GM12878 (cell line): ENCODE measurements at regions not wholly inside any gene's neighbourhood (a gene's known extent, or its start where the extent isn't known, plus 50 kb on each side); places are given as distances from the start of the nearest gene placed in this dataset.

ENCODE experiments used
- EZH2 ChIP-seq: IDR thresholded peaks from 2 replicates; pipeline ENCODE4 v1.6.1; 2012; ENCODE audit warnings: low read depth, mild to moderate bottlenecking, control low read depth, inconsistent platforms, low read length, borderline replicate concordance; ENCODE audit not compliant: control insufficient read depth
- MTA3 ChIP-seq: IDR thresholded peaks from 2 replicates; pipeline ENCODE4 v1.6.1; 2012; ENCODE audit warnings: low read length, inconsistent platforms, borderline replicate concordance
- RAD51 ChIP-seq: fragments of 450-650 bp; IDR thresholded peaks from 2 replicates; pipeline ENCODE4 v1.6.1; 2016; ENCODE audit warnings: moderate library complexity, mild to moderate bottlenecking, inconsistent platforms
- TAF1 ChIP-seq: IDR thresholded peaks from 2 replicates; pipeline ENCODE4 v1.6.1; 2011; ENCODE audit warnings: mild to moderate bottlenecking, low read depth, low read length, borderline replicate concordance
- TF ChIP-seq, protein P1 (sequence below): fragments of 450-650 bp; IDR thresholded peaks from 2 replicates; pipeline ENCODE4 v1.6.1; 2016; ENCODE audit warnings: mild to moderate bottlenecking

DNA sequence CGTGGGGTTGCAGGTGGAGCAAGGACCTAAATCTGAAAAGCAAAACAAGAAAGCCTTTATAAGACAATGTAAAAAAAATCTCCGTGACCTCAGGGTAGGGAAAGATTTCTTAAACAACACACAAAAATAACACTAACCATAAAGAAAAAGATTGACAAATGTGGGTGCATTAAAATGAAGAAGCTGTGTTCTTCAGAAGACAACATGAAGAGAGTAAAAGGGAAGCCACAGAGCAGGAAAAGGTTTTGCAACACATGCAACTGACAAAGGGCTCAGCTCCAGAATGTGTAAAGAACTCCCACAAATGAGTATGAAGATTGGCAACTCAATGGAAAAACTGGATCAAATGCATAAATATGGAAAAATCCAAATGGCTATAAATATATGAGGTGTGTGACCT, 74.2 kb downstream of the MAGEF1 start:
- TF ChIP-seq MTA3 (no peak), EZH2 (no peak), TAF1 (no peak), RAD51 (no peak)
- TF ChIP-seq, protein P1, sequence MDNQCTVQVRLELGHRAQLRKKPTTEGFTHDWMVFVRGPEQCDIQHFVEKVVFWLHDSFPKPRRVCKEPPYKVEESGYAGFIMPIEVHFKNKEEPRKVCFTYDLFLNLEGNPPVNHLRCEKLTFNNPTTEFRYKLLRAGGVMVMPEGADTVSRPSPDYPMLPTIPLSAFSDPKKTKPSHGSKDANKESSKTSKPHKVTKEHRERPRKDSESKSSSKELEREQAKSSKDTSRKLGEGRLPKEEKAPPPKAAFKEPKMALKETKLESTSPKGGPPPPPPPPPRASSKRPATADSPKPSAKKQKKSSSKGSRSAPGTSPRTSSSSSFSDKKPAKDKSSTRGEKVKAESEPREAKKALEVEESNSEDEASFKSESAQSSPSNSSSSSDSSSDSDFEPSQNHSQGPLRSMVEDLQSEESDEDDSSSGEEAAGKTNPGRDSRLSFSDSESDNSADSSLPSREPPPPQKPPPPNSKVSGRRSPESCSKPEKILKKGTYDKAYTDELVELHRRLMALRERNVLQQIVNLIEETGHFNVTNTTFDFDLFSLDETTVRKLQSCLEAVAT: no peak
